ENCODE measurements at regions not wholly inside any gene's neighbourhood (a gene's known extent, or its start where the extent isn't known, plus 50 kb on each side); places are given as distances from the start of the nearest gene placed in this dataset.

- H3K79me2 ChIP-seq (ENCODE audit: insufficient read depth, low read length), result no peaks in the 10 kb centered on the region
- H3K36me3 ChIP-seq (replicated peaks in 1 of 2; ENCODE audit: control insufficient read depth in 1 of 2, insufficient read depth in 2 of 2, low read length in 2 of 2), result no peaks in the 10 kb centered on the region
- Mint-ChIP-seq H3K27ac (no peak overlapping the region), H3K4me3 (no peak overlapping the region), H3K36me3 (no peaks in the 10 kb centered on the region), H3K9me3 (peaks cover 4 to 14% (median 10%) of the 10 kb centered on the region in 7 donors), H3K4me1 (no peaks in the 10 kb centered on the region), H3K27me3 (ENCODE audit: low read depth in 3 of 3) (peaks cover 0 to 10% (median 5%) of the 10 kb centered on the region in 3 donors)
- intact Hi-C loops (cut with micrococcal nuclease), result no loop called here
- H3K9ac ChIP-seq (ENCODE audit: insufficient read depth, low read length, poor library complexity, severe bottlenecking), result no peak overlapping the region
- H3K4me2 ChIP-seq (replicated peaks; ENCODE audit: extremely low read depth, low read length, poor library complexity, severe bottlenecking), result no peak overlapping the region
- no peak for DNase-seq
- no peak overlapping the region for H3K27ac ChIP-seq (ENCODE audit: low read depth in 1 of 2, low read length in 2 of 2)
- 98% methylated on average over 7 of the region's 23 CpGs for WGBS (ENCODE audit: insufficient coverage)
- H3K4me3 ChIP-seq (replicated peaks in 1 of 3; ENCODE audit: low read depth in 2 of 3, low read length in 3 of 3), result no peak overlapping the region
- H3K4me1 ChIP-seq (ENCODE audit: control insufficient read depth in 1 of 2, insufficient read depth in 2 of 2, low read length in 2 of 2), result no peaks in the 10 kb centered on the region
- no peak for TF ChIP-seq CTCF (IDR thresholded peaks at IDR 0.05)
- peaks cover 6 to 15% of the 10 kb centered on the region in 2 donors for H3K9me3 ChIP-seq (replicated peaks in 1 of 2; ENCODE audit: control insufficient read depth in 1 of 2, insufficient read depth in 1 of 2, low read length in 2 of 2)
- H4K20me1 ChIP-seq (ENCODE audit: insufficient read depth, low read length), result no peaks in the 10 kb centered on the region
- no peaks in the 10 kb centered on the region for H3K27me3 ChIP-seq (ENCODE audit: control insufficient read depth in 2 of 2, insufficient read depth in 2 of 2, low read length in 2 of 2)
- no peak overlapping the region for H2AFZ ChIP-seq (ENCODE audit: insufficient read depth, low read depth, low read length, poor library complexity, severe bottlenecking)
These were observed 98.0 kb downstream of the TTLL2 start for GRCh38 chr6:167422934-167423333.

- no peaks in the 10 kb centered on the region for H3K79me2 ChIP-seq (ENCODE audit: insufficient read depth, low read length)
- no peak overlapping the region for H3K4me3 ChIP-seq (replicated peaks in 1 of 3; ENCODE audit: low read depth in 2 of 3, low read length in 3 of 3)
- Mint-ChIP-seq H3K4me3 (no peak overlapping the region), H3K27ac (no peak overlapping the region), H3K36me3 (no peaks in the 10 kb centered on the region), H3K27me3 (ENCODE audit: low read depth in 3 of 3) (peaks cover 0 to 10% (median 4%) of the 10 kb centered on the region in 3 donors), H3K4me1 (no peaks in the 10 kb centered on the region), H3K9me3 (peaks cover 4 to 14% (median 10%) of the 10 kb centered on the region in 7 donors)
- H3K9me3 ChIP-seq (replicated peaks in 1 of 2; ENCODE audit: control insufficient read depth in 1 of 2, insufficient read depth in 1 of 2, low read length in 2 of 2), result peaks cover 6 to 15% of the 10 kb centered on the region in 2 donors
- WGBS (ENCODE audit: insufficient coverage), result 97% methylated on average over 12 of the region's 22 CpGs
- intact Hi-C loops (cut with micrococcal nuclease), result no loop called here
- no peak overlapping the region for H3K4me2 ChIP-seq (replicated peaks; ENCODE audit: extremely low read depth, low read length, poor library complexity, severe bottlenecking)
- H3K36me3 ChIP-seq (replicated peaks in 1 of 2; ENCODE audit: control insufficient read depth in 1 of 2, insufficient read depth in 2 of 2, low read length in 2 of 2), result no peaks in the 10 kb centered on the region
- H3K27ac ChIP-seq (ENCODE audit: low read depth in 1 of 2, low read length in 2 of 2), result no peak overlapping the region
- no peak for DNase-seq
- H2AFZ ChIP-seq (ENCODE audit: insufficient read depth, low read depth, low read length, poor library complexity, severe bottlenecking), result no peak overlapping the region
- TF ChIP-seq CTCF (IDR thresholded peaks at IDR 0.05), result no peak
- H3K4me1 ChIP-seq (ENCODE audit: control insufficient read depth in 1 of 2, insufficient read depth in 2 of 2, low read length in 2 of 2), result no peaks in the 10 kb centered on the region
- no peaks in the 10 kb centered on the region for H4K20me1 ChIP-seq (ENCODE audit: insufficient read depth, low read length)
- no peaks in the 10 kb centered on the region for H3K27me3 ChIP-seq (ENCODE audit: control insufficient read depth in 2 of 2, insufficient read depth in 2 of 2, low read length in 2 of 2)
- no peak overlapping the region for H3K9ac ChIP-seq (ENCODE audit: insufficient read depth, low read length, poor library complexity, severe bottlenecking)
These were observed 99.3 kb downstream of the TTLL2 start for GRCh38 chr6:167424060-167424673.

All from CD14-positive monocyte (primary cell).